CD8-positive, alpha-beta memory T cell (primary cell): ENCODE measurements at regions not wholly inside any gene's neighbourhood (a gene's known extent, or its start where the extent isn't known, plus 50 kb on each side); places are given as distances from the start of the nearest gene placed in this dataset.

Experiments used
- CTCF ChIA-PET: fragments of 350-600 bp; sonication (Branson Sonifier 250); formaldehyde crosslinking; loops from one replicate; lab custom pipeline; 2021; ENCODE audit warnings: antibody characterized with exemption; lab: Charles Lee
- POLR2A ChIA-PET: fragments of 350-600 bp; sonication (Branson Sonifier 250); formaldehyde crosslinking; loops from one replicate; lab custom pipeline; 2021; ENCODE audit warnings: antibody characterized with exemption; lab: Charles Lee
- DNase-seq, 5 donors: peaks; one replicate each; pipeline versions ENCODE4 v3.0.0 to v3.0.0-alpha.2; 2020 to 2022; ENCODE audit warnings: mixed read lengths in 1 of 5
- H3K27ac ChIP-seq: one replicate; pipeline ENCODE4 v1.7.0; 2013; ENCODE audit warnings: low read depth, mild to moderate bottlenecking, low read length, moderate library complexity
- H3K27me3 ChIP-seq: 2 replicates; pipeline ENCODE4 v1.7.0; 2013; ENCODE audit warnings: low read length, mild to moderate bottlenecking; ENCODE audit not compliant: insufficient read depth, poor library complexity, severe bottlenecking
- H3K36me3 ChIP-seq: 2 replicates; pipeline ENCODE4 v1.7.0; 2013; ENCODE audit warnings: mild to moderate bottlenecking, low read length, moderate library complexity; ENCODE audit not compliant: insufficient read depth
- H3K4me1 ChIP-seq: 2 replicates; pipeline ENCODE4 v1.7.0; 2013; ENCODE audit warnings: mild to moderate bottlenecking, low read length, moderate library complexity; ENCODE audit not compliant: insufficient read depth
- H3K4me3 ChIP-seq: 2 replicates; pipeline ENCODE4 v1.7.0; 2013; ENCODE audit warnings: mild to moderate bottlenecking, low read length
- H3K9me3 ChIP-seq: 2 replicates; pipeline ENCODE4 v1.7.0; 2013; ENCODE audit warnings: mild to moderate bottlenecking, low read length
- H3K27ac Mint-ChIP-seq, 8 donors: one replicate each; pipeline ENCODE4 v1.8.0; 2020 to 2021; ENCODE audit warnings: mixed read lengths in 8 of 8, mild to moderate bottlenecking in 6 of 8, inconsistent platforms in 3 of 8, moderate library complexity in 3 of 8
- H3K27me3 Mint-ChIP-seq, 2 donors: one replicate each; pipeline ENCODE4 v1.8.0; 2020 to 2021; ENCODE audit warnings: mixed read lengths in 2 of 2, mild to moderate bottlenecking in 1 of 2, moderate library complexity in 1 of 2
- H3K36me3 Mint-ChIP-seq, 3 donors: one replicate each; pipeline ENCODE4 v1.8.0; 2020 to 2021; ENCODE audit warnings: mixed read lengths in 3 of 3, inconsistent platforms in 1 of 3, mild to moderate bottlenecking in 1 of 3
- H3K4me1 Mint-ChIP-seq, 3 donors: one replicate each; pipeline ENCODE4 v1.8.0; 2020 to 2021; ENCODE audit warnings: mixed read lengths in 3 of 3, inconsistent platforms in 1 of 3, mild to moderate bottlenecking in 1 of 3
- H3K4me3 Mint-ChIP-seq, 7 donors: one replicate each; pipeline ENCODE4 v1.8.0; 2020 to 2021; ENCODE audit warnings: mixed read lengths in 7 of 7, mild to moderate bottlenecking in 6 of 7, moderate library complexity in 4 of 7, inconsistent platforms in 2 of 7
- H3K9me3 Mint-ChIP-seq, 5 donors: one replicate each; pipeline ENCODE4 v1.8.0; 2020 to 2022; ENCODE audit warnings: mixed read lengths in 5 of 5, mild to moderate bottlenecking in 3 of 5, moderate library complexity in 2 of 5, inconsistent platforms in 1 of 5

DNA sequence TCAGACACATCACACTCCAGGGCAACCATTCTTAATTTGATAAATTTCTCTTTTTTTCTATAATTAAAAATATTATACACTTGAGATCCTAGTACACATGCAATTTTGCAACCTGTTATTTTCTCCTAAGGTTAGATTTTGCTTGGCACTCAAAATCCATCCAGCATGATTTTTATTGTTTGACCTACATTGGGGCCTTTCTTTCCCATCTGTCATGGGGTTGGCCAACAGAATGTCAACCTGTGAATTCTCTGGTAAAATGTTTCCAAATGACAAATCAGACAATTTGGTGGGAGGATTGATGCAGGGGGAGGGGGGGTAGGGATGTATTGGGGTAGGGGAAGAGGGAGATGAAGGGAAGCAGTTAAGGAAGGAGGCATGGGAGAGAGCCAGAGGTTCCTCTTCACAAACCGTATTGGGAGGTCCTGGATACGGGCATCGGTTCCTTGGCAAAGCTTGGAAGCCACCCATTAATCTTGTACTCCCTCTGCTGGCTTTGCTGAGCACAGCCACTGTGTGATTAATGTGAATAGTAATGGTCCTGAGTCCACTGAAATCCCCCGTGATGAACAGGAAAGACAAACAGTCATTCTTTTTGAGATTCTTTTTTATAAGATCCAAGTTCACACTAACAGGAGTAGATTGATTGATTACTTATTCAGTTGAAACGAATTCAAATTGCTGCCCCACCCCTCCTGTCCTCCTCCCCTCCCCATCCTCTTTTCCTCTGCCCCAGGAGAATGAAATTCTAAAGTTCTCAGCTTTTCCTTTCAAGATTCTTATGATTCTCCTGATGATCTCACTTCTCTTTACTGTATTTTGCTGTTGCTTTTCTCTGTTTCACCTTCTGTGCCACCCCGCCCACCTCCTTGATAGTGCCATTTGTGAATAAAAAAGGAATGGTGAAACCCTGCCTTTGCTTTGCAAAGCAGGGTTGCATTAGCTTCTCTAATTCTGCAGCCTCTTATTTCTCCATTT, 82.2 kb upstream of the SLC25A26 start:
- no peak overlapping the region for H3K27ac Mint-ChIP-seq
- H3K4me1 ChIP-seq = no peaks in the 10 kb centered on the region
- POLR2A ChIA-PET = no interaction called here
- H3K27ac ChIP-seq = no peak overlapping the region
- H3K9me3 Mint-ChIP-seq = no peaks in the 10 kb centered on the region
- DNase-seq = no peak
- no peaks in the 10 kb centered on the region for H3K4me1 Mint-ChIP-seq
- no peaks in the 10 kb centered on the region for H3K9me3 ChIP-seq
- no peaks in the 10 kb centered on the region for H3K36me3 Mint-ChIP-seq
- H3K36me3 ChIP-seq = no peaks in the 10 kb centered on the region
- no peak overlapping the region for H3K4me3 ChIP-seq
- H3K27me3 ChIP-seq = no peaks in the 10 kb centered on the region
- CTCF ChIA-PET = interaction anchor here (1.6 kb wide), 1 partner anchor 22 kb away, joined by 3 read pairs; no protein-coding TSS in a partner anchor
- no peak overlapping the region for H3K4me3 Mint-ChIP-seq
- peaks cover 0 to 11% of the 10 kb centered on the region in 2 donors for H3K27me3 Mint-ChIP-seq

GRCh38 chr3:66136597-66136996, 84.2 kb upstream of the SLC25A26 start:
- Histone ChIP-seq H3K9me3 (no peaks in the 10 kb centered on the region), H3K27ac (no peak overlapping the region), H3K36me3 (no peaks in the 10 kb centered on the region), H3K4me1 (no peaks in the 10 kb centered on the region), H3K4me3 (no peak overlapping the region), H3K27me3 (no peaks in the 10 kb centered on the region)
- H3K27me3 Mint-ChIP-seq = peaks cover 0 to 5% of the 10 kb centered on the region in 2 donors
- H3K36me3 Mint-ChIP-seq = no peaks in the 10 kb centered on the region
- H3K9me3 Mint-ChIP-seq = no peaks in the 10 kb centered on the region
- ChIA-PET POLR2A (no interaction called here), CTCF (no interaction called here)
- H3K27ac Mint-ChIP-seq = no peak overlapping the region
- no peaks in the 10 kb centered on the region for H3K4me1 Mint-ChIP-seq
- no peak overlapping the region for H3K4me3 Mint-ChIP-seq
- DNase-seq = no peak

- Histone ChIP-seq H3K27me3 (no peaks in the 10 kb centered on the region), H3K9me3 (no peaks in the 10 kb centered on the region), H3K27ac (no peak overlapping the region), H3K4me1 (no peaks in the 10 kb centered on the region), H3K36me3 (no peaks in the 10 kb centered on the region), H3K4me3 (no peak overlapping the region)
- no peak overlapping the region for H3K27ac Mint-ChIP-seq
- no peak overlapping the region for H3K4me3 Mint-ChIP-seq
- ChIA-PET CTCF (no interaction called here), POLR2A (no interaction called here)
- H3K27me3 Mint-ChIP-seq = peaks cover 0 to 1% of the 10 kb centered on the region in 2 donors
- H3K36me3 Mint-ChIP-seq = no peaks in the 10 kb centered on the region
- H3K9me3 Mint-ChIP-seq = no peaks in the 10 kb centered on the region
- no peak for DNase-seq
- H3K4me1 Mint-ChIP-seq = no peaks in the 10 kb centered on the region
These were observed 86.9 kb upstream of the SLC25A26 start for GRCh38 chr3:66133853-66134445.

DNA sequence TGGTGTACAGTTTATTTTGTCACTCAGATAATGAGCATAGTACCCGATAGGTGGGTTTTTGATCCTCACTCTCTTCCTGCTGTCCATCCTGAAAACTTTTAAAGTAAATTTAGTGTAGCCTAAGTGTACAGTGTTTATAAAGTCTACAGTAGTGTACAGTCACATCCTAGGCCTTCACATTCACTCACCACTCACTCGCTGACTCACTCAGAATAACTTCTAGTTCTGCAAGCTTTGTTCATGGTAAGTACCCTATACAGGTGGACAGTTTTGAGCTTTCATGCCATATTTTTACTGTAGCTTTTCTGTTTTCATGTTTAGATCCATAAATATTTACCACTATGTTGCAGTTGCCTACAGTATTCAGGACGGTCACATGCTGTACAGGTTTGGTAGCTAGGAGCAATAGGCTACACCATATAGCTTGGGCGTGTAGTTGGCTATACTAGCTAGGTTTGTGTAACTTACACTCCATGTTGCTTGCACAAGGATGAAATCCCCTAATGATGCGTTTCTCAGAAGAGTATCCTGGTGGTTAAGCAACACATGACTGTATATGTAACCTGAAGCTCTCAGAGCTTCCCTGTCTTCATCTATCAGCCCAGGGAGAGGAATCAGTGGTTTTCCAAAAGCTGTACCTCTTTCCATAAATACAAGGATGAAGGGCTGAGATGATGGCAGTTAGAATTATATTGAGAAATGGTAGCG, 87.6 kb upstream of the SLC25A26 start:
- Mint-ChIP-seq H3K27me3 (no peaks in the 10 kb centered on the region), H3K4me1 (no peaks in the 10 kb centered on the region), H3K27ac (no peak overlapping the region), H3K36me3 (no peaks in the 10 kb centered on the region), H3K9me3 (no peaks in the 10 kb centered on the region), H3K4me3 (no peak overlapping the region)
- H3K27me3 ChIP-seq = no peaks in the 10 kb centered on the region
- no peak overlapping the region for H3K27ac ChIP-seq
- POLR2A ChIA-PET = no interaction called here
- no peaks in the 10 kb centered on the region for H3K9me3 ChIP-seq
- H3K4me1 ChIP-seq = no peaks in the 10 kb centered on the region
- DNase-seq = no peak
- H3K4me3 ChIP-seq = no peak overlapping the region
- no peaks in the 10 kb centered on the region for H3K36me3 ChIP-seq
- CTCF ChIA-PET = no interaction called here

DNA sequence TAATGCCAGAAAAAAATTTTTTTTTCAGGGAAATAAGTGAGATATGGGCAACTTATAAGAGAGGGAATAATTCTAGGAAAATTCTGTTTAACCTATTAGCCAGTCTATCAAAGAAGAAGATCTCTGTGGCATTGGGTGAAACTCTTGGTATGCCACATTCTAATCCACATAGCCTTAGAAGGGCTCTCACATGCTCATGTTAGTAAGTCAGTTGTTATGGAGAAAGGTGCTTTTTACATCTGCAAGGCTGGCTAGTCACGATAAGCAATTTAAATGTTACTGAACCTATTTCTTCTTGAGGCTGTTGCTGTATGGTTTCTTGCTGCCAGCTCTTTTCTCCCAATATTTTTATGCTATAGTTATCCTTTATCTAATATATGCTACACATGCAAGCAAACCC, 89.9 kb upstream of the MAGI1 start:
- no peaks in the 10 kb centered on the region for H3K27me3 ChIP-seq
- no peaks in the 10 kb centered on the region for H3K36me3 ChIP-seq
- no peak overlapping the region for H3K27ac Mint-ChIP-seq
- no peak overlapping the region for H3K4me3 Mint-ChIP-seq
- H3K27ac ChIP-seq = no peak overlapping the region
- peaks cover 0 to 10% of the 10 kb centered on the region in 2 donors for H3K27me3 Mint-ChIP-seq
- H3K4me3 ChIP-seq = no peak overlapping the region
- no peaks in the 10 kb centered on the region for H3K9me3 Mint-ChIP-seq
- CTCF ChIA-PET = no interaction called here
- no peaks in the 10 kb centered on the region for H3K36me3 Mint-ChIP-seq
- H3K4me1 Mint-ChIP-seq = no peaks in the 10 kb centered on the region
- POLR2A ChIA-PET = no interaction called here
- no peaks in the 10 kb centered on the region for H3K9me3 ChIP-seq
- no peaks in the 10 kb centered on the region for H3K4me1 ChIP-seq
- no peak for DNase-seq

DNA sequence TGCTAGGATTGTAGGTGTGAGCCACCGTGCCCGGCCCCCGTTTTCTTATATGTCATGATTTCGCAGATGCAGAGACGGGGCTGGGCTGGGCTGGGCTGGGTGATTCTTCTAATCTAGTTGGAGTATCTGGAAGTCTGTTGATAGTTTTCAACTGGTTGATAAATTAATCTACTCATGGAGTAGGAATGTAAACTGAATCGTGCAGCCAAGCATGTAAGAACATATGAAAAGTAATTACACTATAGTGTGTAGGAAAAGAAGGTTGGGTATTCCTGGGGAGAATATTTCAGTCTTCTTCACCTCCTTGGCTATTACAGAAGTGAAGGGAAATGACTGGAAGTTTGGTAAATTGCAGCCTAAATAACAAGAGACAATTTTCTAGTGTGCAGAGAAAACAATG, 82.6 kb upstream of the MAGI1 start:
- no peak overlapping the region for H3K27ac Mint-ChIP-seq
- no peaks in the 10 kb centered on the region for H3K4me1 Mint-ChIP-seq
- no peak overlapping the region for H3K27ac ChIP-seq
- no peaks in the 10 kb centered on the region for H3K36me3 Mint-ChIP-seq
- no peaks in the 10 kb centered on the region for H3K36me3 ChIP-seq
- H3K9me3 Mint-ChIP-seq = no peaks in the 10 kb centered on the region
- H3K27me3 Mint-ChIP-seq = peaks cover 7 to 10% of the 10 kb centered on the region in 2 donors
- H3K4me1 ChIP-seq = no peaks in the 10 kb centered on the region
- POLR2A ChIA-PET = no interaction called here
- H3K9me3 ChIP-seq = no peaks in the 10 kb centered on the region
- H3K4me3 ChIP-seq = no peak overlapping the region
- H3K27me3 ChIP-seq = no peaks in the 10 kb centered on the region
- CTCF ChIA-PET = no interaction called here
- no peak for DNase-seq
- no peak overlapping the region for H3K4me3 Mint-ChIP-seq

GRCh38 chr3:66115858-66116654, 77.3 kb upstream of the MAGI1 start:
- DNase-seq = no peak
- CTCF ChIA-PET = no interaction called here
- peaks cover 13 to 15% of the 10 kb centered on the region in 2 donors for H3K27me3 Mint-ChIP-seq
- H3K36me3 Mint-ChIP-seq = no peaks in the 10 kb centered on the region
- Histone ChIP-seq H3K36me3 (no peaks in the 10 kb centered on the region), H3K4me1 (no peaks in the 10 kb centered on the region), H3K27me3 (no peaks in the 10 kb centered on the region), H3K27ac (no peak overlapping the region), H3K4me3 (no peak overlapping the region), H3K9me3 (no peaks in the 10 kb centered on the region)
- H3K4me1 Mint-ChIP-seq = no peaks in the 10 kb centered on the region
- POLR2A ChIA-PET = no interaction called here
- H3K9me3 Mint-ChIP-seq = peaks cover 0 to 5% (median 0%) of the 10 kb centered on the region in 5 donors
- no peak overlapping the region for H3K27ac Mint-ChIP-seq
- no peak overlapping the region for H3K4me3 Mint-ChIP-seq
